ENCODE measurements at regions not wholly inside any gene's neighbourhood (a gene's known extent, or its start where the extent isn't known, plus 50 kb on each side); places are given as distances from the start of the nearest gene placed in this dataset.

- TF ChIP-seq, protein P1, sequence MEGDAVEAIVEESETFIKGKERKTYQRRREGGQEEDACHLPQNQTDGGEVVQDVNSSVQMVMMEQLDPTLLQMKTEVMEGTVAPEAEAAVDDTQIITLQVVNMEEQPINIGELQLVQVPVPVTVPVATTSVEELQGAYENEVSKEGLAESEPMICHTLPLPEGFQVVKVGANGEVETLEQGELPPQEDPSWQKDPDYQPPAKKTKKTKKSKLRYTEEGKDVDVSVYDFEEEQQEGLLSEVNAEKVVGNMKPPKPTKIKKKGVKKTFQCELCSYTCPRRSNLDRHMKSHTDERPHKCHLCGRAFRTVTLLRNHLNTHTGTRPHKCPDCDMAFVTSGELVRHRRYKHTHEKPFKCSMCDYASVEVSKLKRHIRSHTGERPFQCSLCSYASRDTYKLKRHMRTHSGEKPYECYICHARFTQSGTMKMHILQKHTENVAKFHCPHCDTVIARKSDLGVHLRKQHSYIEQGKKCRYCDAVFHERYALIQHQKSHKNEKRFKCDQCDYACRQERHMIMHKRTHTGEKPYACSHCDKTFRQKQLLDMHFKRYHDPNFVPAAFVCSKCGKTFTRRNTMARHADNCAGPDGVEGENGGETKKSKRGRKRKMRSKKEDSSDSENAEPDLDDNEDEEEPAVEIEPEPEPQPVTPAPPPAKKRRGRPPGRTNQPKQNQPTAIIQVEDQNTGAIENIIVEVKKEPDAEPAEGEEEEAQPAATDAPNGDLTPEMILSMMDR (IDR thresholded peaks at IDR 0.05; ENCODE audit: low read length): no peak
- no peak for TF ChIP-seq EZH2 (IDR thresholded peaks at IDR 0.05; ENCODE audit: borderline replicate concordance, low read length)
These were observed 155.6 kb upstream of the DAAM1 start for GRCh38 chr14:59032826-59033225.

Data from OCI-LY1 (cell line).